Right cardiac atrium (tissue), 5 donors: ENCODE measurements at regions not wholly inside any gene's neighbourhood (a gene's known extent, or its start where the extent isn't known, plus 50 kb on each side); places are given as distances from the start of the nearest gene placed in this dataset.

ENCODE experiments used
- ATAC-seq, 2 donors: fragments of 200-7000 bp; cut with Tn5 transposase; one replicate each; pipeline versions ENCODE4 v1.8.0 to v1.9.1; 2020; ENCODE audit warnings: moderate library complexity in 2 of 2, mild to moderate bottlenecking in 1 of 2
- DNase-seq, 3 donors: peaks; one replicate each; pipeline ENCODE4 v3.0.0-alpha.2; 2020
- H3K27ac ChIP-seq: one replicate; pipeline ENCODE4 v1.5.1; 2013; ENCODE audit warnings: mild to moderate bottlenecking, low read length, control low read depth, moderate library complexity
- H3K27me3 ChIP-seq: one replicate; pipeline ENCODE4 v1.6.1; 2013; ENCODE audit not compliant: control insufficient read depth, insufficient read depth
- H3K4me1 ChIP-seq: one replicate; pipeline ENCODE4 v1.6.1; 2013; ENCODE audit warnings: low read length; ENCODE audit not compliant: control insufficient read depth, insufficient read depth
- H3K4me3 ChIP-seq: one replicate; pipeline ENCODE4 v1.5.1; 2013; ENCODE audit warnings: low read length, control low read depth
- H3K9me3 ChIP-seq: one replicate; pipeline ENCODE4 v1.6.1; 2013; ENCODE audit warnings: low read length; ENCODE audit not compliant: control insufficient read depth
- WGBS: extraction: QIAGEN DNeasy Blood & Tissue Kit; methylation state at CpG from one replicate; pipeline ENCODE4 v1.1.7; 2013; 5-methylcytosine and 5-hydroxymethylcytosine counted together
- intact Hi-C, 4 donors: fragments of 100-400 bp; cut with DNase I; formaldehyde crosslinking; loops; one replicate each; pipeline versions ENCODE4 v1.11.0 to v1.14.0; 2022 to 2023
- donor health status: healthy with polysubstance abuse.
- donor health status: DM: no; HTN: yes; CAD: no.
- donor health status: DM: no; HTN: no; CAD: no.
- donor health status: DM: no; HTN: yes; CAD: no; lungs with severe emphysema.
- donor health status: DM: yes; HTN: yes; CAD: no.

- no peaks in the 10 kb centered on the region for H3K9me3 ChIP-seq
- intact Hi-C loops: no loop called here
- no peak overlapping the region for H3K4me3 ChIP-seq
- H3K4me1 ChIP-seq: peaks cover 4% of the 10 kb centered on the region
- ATAC-seq (no peak), DNase-seq (peak in 2 of 3 donors; percentile 13 to 30)
- no peak overlapping the region for H3K27ac ChIP-seq
- no peaks in the 10 kb centered on the region for H3K27me3 ChIP-seq
These were observed 173.7 kb upstream of the PRPS1L1 start for GRCh38 chr7:18201350-18201749.

DNA sequence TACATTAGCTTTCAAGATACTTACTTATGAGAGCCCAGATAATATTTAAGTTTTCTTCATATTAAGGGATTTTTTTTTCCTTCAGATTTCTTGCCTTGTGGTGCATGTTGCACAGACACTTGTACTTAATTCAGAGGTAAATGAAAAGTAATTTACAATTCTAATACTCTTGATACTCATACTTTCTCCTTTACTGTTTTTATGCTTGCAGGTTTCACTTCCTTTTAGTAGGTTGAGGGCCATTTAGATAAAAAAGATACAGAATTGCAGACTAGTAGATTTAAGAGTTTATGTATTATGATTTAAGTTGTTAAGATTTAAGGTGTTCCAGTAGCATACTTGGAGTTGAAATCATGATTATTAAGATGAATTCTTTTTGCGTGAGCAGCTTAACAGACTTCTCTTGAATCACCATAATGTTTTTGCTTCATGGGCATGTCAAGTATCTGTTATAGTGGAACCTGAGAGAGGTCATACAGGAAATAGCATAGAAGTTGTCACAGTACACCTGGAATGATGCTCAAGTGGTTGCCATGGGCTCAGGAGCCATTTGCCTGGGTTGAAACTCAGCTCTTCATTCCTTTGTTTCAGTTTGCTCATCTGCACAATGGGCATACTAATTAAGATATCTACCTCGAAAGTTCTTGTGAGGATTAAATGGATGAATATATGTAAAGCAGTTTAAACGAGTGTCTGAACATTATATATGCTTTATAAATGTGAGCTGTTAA lies 174.8 kb upstream of the PRPS1L1 start:
- Histone ChIP-seq H3K4me3 (no peak overlapping the region), H3K27ac (no peak overlapping the region), H3K4me1 (peaks cover 4% of the 10 kb centered on the region), H3K27me3 (no peaks in the 10 kb centered on the region), H3K9me3 (no peaks in the 10 kb centered on the region)
- intact Hi-C loops: no loop called here
- 97% methylated on average over 3 of the region's 3 CpGs for WGBS
- DNase-seq (no peak), ATAC-seq (no peak)

- H3K4me3 ChIP-seq: no peak overlapping the region
- no peak overlapping the region for H3K27ac ChIP-seq
- intact Hi-C loops: no loop called here
- WGBS: 65% methylated on average over 1 of the region's 1 CpG
- no peak for DNase-seq
- H3K27me3 ChIP-seq: no peaks in the 10 kb centered on the region
- ATAC-seq: no peak
- peaks cover 1% of the 10 kb centered on the region for H3K4me1 ChIP-seq
- H3K9me3 ChIP-seq: no peaks in the 10 kb centered on the region
These were observed 178.7 kb upstream of the PRPS1L1 start for GRCh38 chr7:18206331-18206730.

DNA sequence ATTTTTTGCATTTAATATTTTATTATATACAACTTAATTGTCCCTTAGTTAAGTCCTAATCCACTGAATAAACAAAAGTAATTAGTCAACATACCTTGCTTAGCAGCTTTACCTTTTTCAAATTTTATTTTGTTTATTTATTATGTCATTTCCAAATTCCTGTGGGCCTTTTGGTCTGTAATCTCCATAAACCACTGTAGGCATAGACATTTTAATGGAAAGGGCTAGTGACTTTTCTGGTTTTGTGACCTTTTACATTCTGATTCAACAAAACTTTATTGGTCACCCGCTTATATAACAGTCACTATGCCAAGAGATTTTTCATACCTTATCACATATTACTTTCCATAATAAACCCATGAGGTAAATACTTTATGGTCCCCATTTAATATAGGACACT lies 181.3 kb upstream of the PRPS1L1 start:
- Histone ChIP-seq H3K4me1 (peaks cover 3% of the 10 kb centered on the region), H3K27ac (no peak overlapping the region), H3K4me3 (no peak overlapping the region), H3K27me3 (no peaks in the 10 kb centered on the region), H3K9me3 (no peaks in the 10 kb centered on the region)
- 96% methylated on average over 1 of the region's 1 CpG for WGBS
- no peak for ATAC-seq
- no peak for DNase-seq
- intact Hi-C loops: no loop called here

GRCh38 chr7:18210377-18210776 lies 182.7 kb upstream of the PRPS1L1 start:
- Histone ChIP-seq H3K4me1 (peaks cover 3% of the 10 kb centered on the region), H3K4me3 (no peak overlapping the region), H3K27me3 (no peaks in the 10 kb centered on the region), H3K9me3 (no peaks in the 10 kb centered on the region), H3K27ac (no peak overlapping the region)
- DNase-seq: no peak
- intact Hi-C loops: no loop called here
- no peak for ATAC-seq
- WGBS: 66% methylated on average over 2 of the region's 2 CpGs

DNA sequence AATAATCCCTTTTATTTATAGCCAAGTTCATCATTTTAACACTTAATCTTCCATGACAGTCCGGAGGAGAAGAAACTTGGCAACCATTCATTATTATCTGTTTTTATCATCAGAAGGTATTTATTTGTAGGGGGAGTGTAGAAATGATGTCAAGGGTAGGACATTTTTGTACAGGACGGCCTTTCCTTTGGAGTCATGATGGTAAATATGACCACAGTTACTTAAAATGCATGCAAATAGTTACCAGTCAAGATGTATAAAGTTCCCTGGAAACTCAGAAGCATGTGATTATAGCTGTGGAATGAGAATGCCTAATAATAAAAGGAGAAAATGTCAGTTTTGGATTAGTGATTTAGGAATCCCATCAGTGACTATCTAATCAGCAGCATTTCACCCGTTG lies 183.1 kb upstream of the PRPS1L1 start:
- intact Hi-C loops: no loop called here
- no peak overlapping the region for H3K4me3 ChIP-seq
- WGBS: 48% methylated on average over 3 of the region's 3 CpGs
- H3K27me3 ChIP-seq: no peaks in the 10 kb centered on the region
- no peaks in the 10 kb centered on the region for H3K9me3 ChIP-seq
- ATAC-seq (no peak), DNase-seq (no peak)
- H3K27ac ChIP-seq: no peak overlapping the region
- H3K4me1 ChIP-seq: peaks cover 3% of the 10 kb centered on the region

GRCh38 chr7:18212308-18212707 lies 184.7 kb upstream of the PRPS1L1 start:
- H3K4me1 ChIP-seq: peaks cover 3% of the 10 kb centered on the region
- no peaks in the 10 kb centered on the region for H3K27me3 ChIP-seq
- intact Hi-C loops: no loop called here
- ATAC-seq (no peak), DNase-seq (no peak)
- no peak overlapping the region for H3K27ac ChIP-seq
- no peaks in the 10 kb centered on the region for H3K9me3 ChIP-seq
- no peak overlapping the region for H3K4me3 ChIP-seq
- WGBS: 44% methylated on average over 3 of the region's 3 CpGs

DNA sequence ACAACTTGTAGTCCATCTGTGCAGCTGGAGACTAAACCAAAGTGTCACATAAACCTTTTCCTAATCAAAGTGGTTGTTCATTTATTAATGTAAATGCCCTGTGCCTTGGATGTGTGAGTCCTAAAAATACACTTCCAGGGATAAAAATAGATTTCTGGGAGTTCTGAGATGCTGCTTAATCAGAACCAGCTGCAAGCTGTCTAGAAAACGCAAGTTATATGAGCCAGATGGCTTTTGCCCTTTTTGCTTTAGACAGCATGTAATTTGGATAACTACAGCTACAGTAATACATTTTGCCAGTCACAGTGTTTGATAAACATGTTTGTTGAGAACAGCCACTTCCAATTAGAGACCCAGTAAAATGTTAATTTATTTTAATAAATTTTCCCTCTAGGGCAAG lies 185.1 kb upstream of the PRPS1L1 start:
- Histone ChIP-seq H3K27ac (no peak overlapping the region), H3K4me3 (no peak overlapping the region), H3K4me1 (peaks cover 3% of the 10 kb centered on the region), H3K9me3 (no peaks in the 10 kb centered on the region), H3K27me3 (no peaks in the 10 kb centered on the region)
- ATAC-seq (no peak), DNase-seq (no peak)
- intact Hi-C loops: no loop called here
- 32% methylated on average over 1 of the region's 1 CpG for WGBS

- H3K27me3 ChIP-seq: no peaks in the 10 kb centered on the region
- H3K9me3 ChIP-seq: no peaks in the 10 kb centered on the region
- ATAC-seq (no peak), DNase-seq (no peak)
- H3K4me1 ChIP-seq: peaks cover 3% of the 10 kb centered on the region
- H3K4me3 ChIP-seq: no peak overlapping the region
- H3K27ac ChIP-seq: no peak overlapping the region
- WGBS: 87% methylated on average over 1 of the region's 1 CpG
- intact Hi-C loops: no loop called here
These were observed 186.0 kb upstream of the PRPS1L1 start for GRCh38 chr7:18213652-18214051.

- intact Hi-C loops: no loop called here
- H3K27me3 ChIP-seq: no peaks in the 10 kb centered on the region
- DNase-seq (no peak), ATAC-seq (no peak)
- WGBS: 98% methylated on average over 2 of the region's 2 CpGs
- no peak overlapping the region for H3K4me3 ChIP-seq
- no peaks in the 10 kb centered on the region for H3K9me3 ChIP-seq
- peaks cover 3% of the 10 kb centered on the region for H3K4me1 ChIP-seq
- no peak overlapping the region for H3K27ac ChIP-seq
These were observed 188.6 kb upstream of the PRPS1L1 start for GRCh38 chr7:18216270-18216669.

DNA sequence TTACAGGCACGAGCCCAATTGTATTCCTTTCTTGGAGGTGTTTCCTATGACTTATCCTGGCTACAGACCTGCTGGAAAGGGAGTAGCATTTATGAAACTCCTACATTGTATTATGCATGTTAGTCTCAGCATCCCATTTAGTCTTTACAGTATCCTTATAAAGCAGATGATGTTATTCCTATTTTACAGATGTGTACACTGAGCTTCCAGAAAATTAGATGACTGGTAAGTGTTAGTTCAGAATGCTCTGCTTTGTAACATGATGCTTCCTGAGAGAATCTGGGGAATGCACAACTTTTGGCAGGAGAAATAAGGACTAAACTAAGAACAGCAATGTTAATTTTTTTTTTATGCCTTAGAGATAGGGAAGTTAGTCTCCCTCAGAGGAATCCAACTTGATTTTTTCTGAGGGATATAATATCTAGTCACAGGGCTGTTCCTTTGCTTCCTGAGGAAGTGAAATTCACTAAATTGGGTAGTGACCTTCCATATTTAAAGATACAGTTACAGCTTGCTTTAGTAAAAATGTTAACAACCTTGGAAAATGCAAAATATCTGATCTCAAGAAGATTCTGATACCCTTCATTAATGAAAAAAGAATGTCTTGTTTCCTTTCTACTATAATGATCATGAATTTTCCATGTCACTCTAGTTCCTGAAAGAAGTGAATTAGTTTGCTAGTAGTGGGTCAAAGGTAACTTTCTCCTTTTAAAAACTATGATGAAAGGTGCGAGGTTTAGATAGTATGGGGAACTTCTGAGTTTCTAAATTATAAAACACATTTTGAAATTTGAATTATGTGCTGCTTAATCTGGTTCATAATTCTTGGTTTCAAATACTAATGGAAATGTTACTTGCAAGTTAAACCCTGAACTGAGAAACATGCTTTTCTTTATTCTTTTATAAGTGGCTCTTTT lies 194.0 kb upstream of the PRPS1L1 start:
- Histone ChIP-seq H3K27ac (no peak overlapping the region), H3K4me1 (no peaks in the 10 kb centered on the region), H3K4me3 (no peak overlapping the region), H3K9me3 (no peaks in the 10 kb centered on the region), H3K27me3 (no peaks in the 10 kb centered on the region)
- 65% methylated on average over 2 of the region's 2 CpGs for WGBS
- intact Hi-C loops: no loop called here
- DNase-seq (no peak), ATAC-seq (no peak)
